ENCODE measurements at regions not wholly inside any gene's neighbourhood (a gene's known extent, or its start where the extent isn't known, plus 50 kb on each side); places are given as distances from the start of the nearest gene placed in this dataset.

DNA sequence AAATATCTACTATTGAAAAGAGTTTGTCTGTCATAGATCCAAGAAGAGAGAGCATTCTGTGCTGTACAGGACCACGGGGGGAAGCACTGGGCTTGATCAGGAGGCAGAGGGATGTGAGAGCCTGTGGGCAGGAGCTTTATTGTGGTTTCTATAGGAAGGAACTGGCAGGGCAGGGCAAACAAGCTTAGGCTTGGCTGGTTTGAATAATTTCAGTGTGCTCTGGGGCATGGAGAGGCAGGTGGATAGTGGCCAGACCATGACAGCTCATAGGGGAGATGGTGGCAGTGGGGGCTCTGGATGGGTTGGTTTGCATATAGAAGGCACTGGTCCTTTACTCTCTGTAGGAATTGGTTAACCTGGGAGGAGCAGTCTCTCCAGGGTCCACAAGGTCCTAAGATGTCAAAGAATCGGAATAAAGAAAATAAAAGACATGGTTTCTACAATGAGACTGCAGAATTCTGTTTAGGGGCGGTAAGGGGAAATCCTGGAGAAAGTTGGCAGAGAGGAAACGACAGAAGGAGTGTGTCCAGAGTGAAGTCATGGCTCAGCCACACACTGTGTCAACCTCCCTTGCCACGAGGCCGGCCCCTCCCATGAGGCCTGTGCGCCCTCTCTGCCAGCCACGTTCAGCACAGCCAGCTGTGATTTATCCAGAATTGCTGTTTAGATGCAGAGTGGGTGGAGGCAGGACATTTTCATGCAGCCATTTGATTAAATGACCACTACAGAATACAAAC is 81.7 kb upstream of the PGBD5 start:
- TF ChIP-seq POLR2AphosphoS5 (IDR thresholded peaks at IDR 0.05; ENCODE audit: low read depth, low read length), result no peak
- no peak for TF ChIP-seq TAF1 (IDR thresholded peaks at IDR 0.05; ENCODE audit: borderline replicate concordance, insufficient read depth, low read length)
- TF ChIP-seq FOXP2 (optimal IDR thresholded peaks at IDR 0.05; ENCODE audit: borderline replicate concordance, extremely low read depth, extremely low read length, insufficient read depth), result no peak
- no peak for TF ChIP-seq SIN3A (IDR thresholded peaks at IDR 0.05; ENCODE audit: borderline replicate concordance, insufficient read depth, low read length)
- TF ChIP-seq, protein P1, sequence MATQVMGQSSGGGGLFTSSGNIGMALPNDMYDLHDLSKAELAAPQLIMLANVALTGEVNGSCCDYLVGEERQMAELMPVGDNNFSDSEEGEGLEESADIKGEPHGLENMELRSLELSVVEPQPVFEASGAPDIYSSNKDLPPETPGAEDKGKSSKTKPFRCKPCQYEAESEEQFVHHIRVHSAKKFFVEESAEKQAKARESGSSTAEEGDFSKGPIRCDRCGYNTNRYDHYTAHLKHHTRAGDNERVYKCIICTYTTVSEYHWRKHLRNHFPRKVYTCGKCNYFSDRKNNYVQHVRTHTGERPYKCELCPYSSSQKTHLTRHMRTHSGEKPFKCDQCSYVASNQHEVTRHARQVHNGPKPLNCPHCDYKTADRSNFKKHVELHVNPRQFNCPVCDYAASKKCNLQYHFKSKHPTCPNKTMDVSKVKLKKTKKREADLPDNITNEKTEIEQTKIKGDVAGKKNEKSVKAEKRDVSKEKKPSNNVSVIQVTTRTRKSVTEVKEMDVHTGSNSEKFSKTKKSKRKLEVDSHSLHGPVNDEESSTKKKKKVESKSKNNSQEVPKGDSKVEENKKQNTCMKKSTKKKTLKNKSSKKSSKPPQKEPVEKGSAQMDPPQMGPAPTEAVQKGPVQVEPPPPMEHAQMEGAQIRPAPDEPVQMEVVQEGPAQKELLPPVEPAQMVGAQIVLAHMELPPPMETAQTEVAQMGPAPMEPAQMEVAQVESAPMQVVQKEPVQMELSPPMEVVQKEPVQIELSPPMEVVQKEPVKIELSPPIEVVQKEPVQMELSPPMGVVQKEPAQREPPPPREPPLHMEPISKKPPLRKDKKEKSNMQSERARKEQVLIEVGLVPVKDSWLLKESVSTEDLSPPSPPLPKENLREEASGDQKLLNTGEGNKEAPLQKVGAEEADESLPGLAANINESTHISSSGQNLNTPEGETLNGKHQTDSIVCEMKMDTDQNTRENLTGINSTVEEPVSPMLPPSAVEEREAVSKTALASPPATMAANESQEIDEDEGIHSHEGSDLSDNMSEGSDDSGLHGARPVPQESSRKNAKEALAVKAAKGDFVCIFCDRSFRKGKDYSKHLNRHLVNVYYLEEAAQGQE (IDR thresholded peaks at IDR 0.05; ENCODE audit: insufficient read depth in 1 of 2, low read depth in 2 of 2, low read length in 2 of 2), result no peak

DNA sequence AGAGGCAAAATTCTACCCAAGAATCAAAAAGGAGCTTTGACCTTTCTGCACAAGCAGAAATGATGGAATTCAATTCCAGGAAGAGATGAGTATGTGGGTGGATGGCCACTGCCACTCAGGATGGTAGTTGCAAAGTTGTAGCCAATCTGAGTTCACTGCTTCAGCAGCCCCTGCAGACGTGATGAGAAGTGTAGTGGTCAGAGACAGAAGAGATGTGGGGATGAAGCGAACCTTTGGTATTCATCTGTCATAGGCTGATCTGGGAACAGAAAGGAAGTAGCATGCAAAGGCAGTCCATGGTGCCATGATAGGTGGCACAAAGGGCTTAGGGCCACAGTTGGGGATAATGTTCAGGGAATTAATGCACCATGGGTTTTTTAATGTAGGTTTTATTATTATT is 81.1 kb upstream of the PGBD5 start:
- TF ChIP-seq TAF1 (IDR thresholded peaks at IDR 0.05; ENCODE audit: borderline replicate concordance, insufficient read depth, low read length) (no peak), SIN3A (IDR thresholded peaks at IDR 0.05; ENCODE audit: borderline replicate concordance, insufficient read depth, low read length) (no peak), POLR2AphosphoS5 (IDR thresholded peaks at IDR 0.05; ENCODE audit: low read depth, low read length) (no peak), FOXP2 (optimal IDR thresholded peaks at IDR 0.05; ENCODE audit: borderline replicate concordance, extremely low read depth, extremely low read length, insufficient read depth) (no peak)
- TF ChIP-seq, protein P1 (IDR thresholded peaks at IDR 0.05; ENCODE audit: insufficient read depth in 1 of 2, low read depth in 2 of 2, low read length in 2 of 2), result no peak

DNA sequence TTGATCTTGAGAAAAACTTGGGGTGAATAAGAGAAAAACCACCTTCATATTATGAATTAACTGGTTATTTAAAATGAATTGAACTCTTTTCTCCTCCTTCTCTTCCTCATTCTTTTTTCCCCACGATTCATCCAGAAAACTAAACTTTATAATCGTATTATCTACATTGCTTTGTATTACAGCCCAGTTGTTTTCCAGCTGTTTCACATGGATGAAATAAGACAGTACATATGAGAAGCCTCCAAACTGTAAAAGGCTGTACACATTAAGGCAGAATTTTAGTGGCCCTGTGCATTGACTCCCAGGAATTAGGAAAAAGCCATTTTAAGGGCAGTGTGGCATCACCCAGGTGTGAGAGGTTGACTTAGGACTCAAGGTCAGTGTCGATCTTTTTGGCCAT is 80.3 kb upstream of the PGBD5 start:
- no peak for TF ChIP-seq FOXP2 (optimal IDR thresholded peaks at IDR 0.05; ENCODE audit: borderline replicate concordance, extremely low read depth, extremely low read length, insufficient read depth)
- TF ChIP-seq, protein P1 (IDR thresholded peaks at IDR 0.05; ENCODE audit: insufficient read depth in 1 of 2, low read depth in 2 of 2, low read length in 2 of 2), result no peak
- no peak for TF ChIP-seq SIN3A (IDR thresholded peaks at IDR 0.05; ENCODE audit: borderline replicate concordance, insufficient read depth, low read length)
- no peak for TF ChIP-seq POLR2AphosphoS5 (IDR thresholded peaks at IDR 0.05; ENCODE audit: low read depth, low read length)
- TF ChIP-seq TAF1 (IDR thresholded peaks at IDR 0.05; ENCODE audit: borderline replicate concordance, insufficient read depth, low read length), result no peak

DNA sequence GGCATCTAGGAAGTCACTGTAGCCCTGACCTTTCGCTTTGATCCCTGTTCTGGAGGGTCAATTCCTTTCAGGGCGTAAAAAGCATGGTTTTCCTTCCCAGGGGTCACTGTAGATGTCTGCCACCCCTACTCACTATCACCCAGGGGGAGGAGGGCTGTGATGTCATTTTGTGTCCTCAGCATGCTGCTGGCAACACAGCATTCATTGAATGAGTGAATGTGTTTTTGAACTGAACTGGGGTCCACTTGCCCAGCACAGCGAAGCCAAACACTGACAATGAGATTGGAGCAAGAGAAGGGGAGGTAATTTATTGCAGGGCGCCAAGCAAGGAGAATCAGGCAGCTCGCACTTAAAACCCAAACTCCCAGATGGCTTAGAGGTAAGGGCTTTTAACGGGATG is 78.2 kb upstream of the PGBD5 start:
- TF ChIP-seq, protein P1 (IDR thresholded peaks at IDR 0.05; ENCODE audit: insufficient read depth in 1 of 2, low read depth in 2 of 2, low read length in 2 of 2), result no peak
- no peak for TF ChIP-seq SIN3A (IDR thresholded peaks at IDR 0.05; ENCODE audit: borderline replicate concordance, insufficient read depth, low read length)

DNA sequence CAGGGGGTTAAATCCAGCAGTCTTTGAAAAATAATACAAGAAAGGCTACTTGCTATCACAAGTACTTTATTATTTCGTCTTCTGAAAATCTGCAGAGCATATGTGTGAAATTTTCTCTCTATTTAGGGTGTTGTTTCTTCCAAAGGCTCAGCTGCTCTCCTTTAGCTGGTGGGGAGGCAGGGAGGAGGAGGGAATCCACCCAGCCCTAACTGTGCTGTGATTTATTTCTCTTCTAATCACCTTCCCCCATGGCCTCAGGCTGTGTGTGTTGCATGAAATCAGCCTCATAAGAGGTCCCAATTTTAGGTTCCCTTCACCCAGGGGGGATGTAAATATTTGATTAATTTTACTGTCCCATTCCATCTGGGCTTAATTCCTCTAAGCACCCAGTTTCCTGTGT is 77.6 kb upstream of the PGBD5 start:
- TF ChIP-seq, protein P1 (IDR thresholded peaks at IDR 0.05; ENCODE audit: insufficient read depth in 1 of 2, low read depth in 2 of 2, low read length in 2 of 2), result no peak
- TF ChIP-seq POLR2AphosphoS5 (IDR thresholded peaks at IDR 0.05; ENCODE audit: low read depth, low read length), result no peak
- TF ChIP-seq TAF1 (IDR thresholded peaks at IDR 0.05; ENCODE audit: borderline replicate concordance, insufficient read depth, low read length), result no peak
- no peak for TF ChIP-seq FOXP2 (optimal IDR thresholded peaks at IDR 0.05; ENCODE audit: borderline replicate concordance, extremely low read depth, extremely low read length, insufficient read depth)
- TF ChIP-seq SIN3A (IDR thresholded peaks at IDR 0.05; ENCODE audit: borderline replicate concordance, insufficient read depth, low read length), result no peak
